Endothelial cell of umbilical vein (primary cell): ENCODE measurements at regions not wholly inside any gene's neighbourhood (a gene's known extent, or its start where the extent isn't known, plus 50 kb on each side); places are given as distances from the start of the nearest gene placed in this dataset.
"Not testable (repeated sequence)": the region's sequence is repeated elsewhere in the genome, so short reads cannot be mapped to it uniquely, and the experiment has no call there.

ENCODE experiments used
- BruUV-seq: library from RNA; stranded (reverse); fragments of 400-500 nt; replicated peaks from 2 replicates; lab custom pipeline; 2021; lab: Mats Ljungman, UMichigan
- CTCF ChIA-PET: fragments of 300-600, 350-600 bp; sonication (Branson Sonifier 250); formaldehyde crosslinking; loops from one replicate; lab custom pipeline; 2021; ENCODE audit warnings: antibody characterized with exemption, inconsistent platforms; lab: Charles Lee
- POLR2A ChIA-PET: fragments of 300-600, 350-600 bp; sonication (Branson Sonifier 250); formaldehyde crosslinking; loops from one replicate; lab custom pipeline; 2021; ENCODE audit warnings: antibody characterized with exemption, inconsistent platforms; lab: Charles Lee
- DNase-seq: peaks from one replicate; pipeline ENCODE4 v3.0.0-alpha.2; 2011; ENCODE audit warnings: low read depth, low spot score
- FAIRE-seq: peaks from 2 replicates; lab custom pipeline; 2011; peaks lifted over from hg19 to GRCh38; lab: Jason Lieb, UNC
- H2AFZ ChIP-seq: 2 replicates; pipeline ENCODE4 v1.6.0; 2012; ENCODE audit warnings: low read depth, low read length, control low read depth, inconsistent platforms
- H3K27ac ChIP-seq: 2 replicates; pipeline ENCODE4 v1.5.1; 2011; ENCODE audit warnings: low read depth, mild to moderate bottlenecking, control low read depth, low read length, moderate library complexity; ENCODE audit not compliant: insufficient read depth
- H3K27me3 ChIP-seq, 2 experiments: 2 replicates each; pipeline versions ENCODE4 v1.6.0 to v1.6.1; 2011; ENCODE audit warnings: low read length in 2 of 2, mixed read lengths in 1 of 2; ENCODE audit not compliant: control insufficient read depth in 2 of 2, insufficient read depth in 2 of 2
- H3K36me3 ChIP-seq, 2 experiments: 2 replicates in 1 of 2; 3 replicates in 1 of 2; pipeline ENCODE4 v1.5.1; 2011; ENCODE audit warnings: low read length in 2 of 2, mild to moderate bottlenecking in 1 of 2, moderate library complexity in 1 of 2; ENCODE audit not compliant: control insufficient read depth in 2 of 2, insufficient read depth in 2 of 2; ENCODE audit errors: extremely low read depth in 1 of 2
- H3K4me1 ChIP-seq: 3 replicates; pipeline ENCODE4 v1.5.1; 2011; ENCODE audit warnings: mild to moderate bottlenecking, low read length; ENCODE audit not compliant: control insufficient read depth, insufficient read depth; ENCODE audit errors: extremely low read depth
- H3K4me2 ChIP-seq: 2 replicates; pipeline ENCODE4 v1.6.1; 2011; ENCODE audit warnings: low read length, control low read depth, mixed read lengths; ENCODE audit not compliant: insufficient read depth
- H3K4me3 ChIP-seq, 3 experiments: fragments of 200-600 bp in 1 of 3; sonication (generic), shearing (Covaris generic) in 1 of 3; replicated peaks in 1 of 3; 2 replicates each; pipeline ENCODE4 v1.5.1; 2011 to 2016; ENCODE audit warnings: control low read depth in 3 of 3, low read length in 3 of 3, mild to moderate bottlenecking in 2 of 3, inconsistent platforms in 1 of 3, low read depth in 1 of 3, moderate library complexity in 1 of 3; ENCODE audit not compliant: insufficient read depth in 1 of 3
- H3K79me2 ChIP-seq: 2 replicates; pipeline ENCODE4 v1.6.0; 2012; ENCODE audit warnings: low read length, inconsistent platforms; ENCODE audit not compliant: control insufficient read depth, insufficient read depth
- H3K9ac ChIP-seq: replicated peaks from 2 replicates; pipeline ENCODE3; 2011; ENCODE audit warnings: low read length, control low read depth; ENCODE audit not compliant: insufficient read depth; ENCODE audit errors: extremely low read depth
- H3K9me1 ChIP-seq: replicated peaks from 3 replicates; pipeline ENCODE4 v1.6.0; 2011; ENCODE audit warnings: mild to moderate bottlenecking, low read length; ENCODE audit not compliant: control insufficient read depth, insufficient read depth; ENCODE audit errors: extremely low read depth
- H3K9me3 ChIP-seq: replicated peaks from 2 replicates; pipeline ENCODE4 v1.5.1; 2012; ENCODE audit warnings: low read length, inconsistent platforms; ENCODE audit not compliant: control insufficient read depth, insufficient read depth
- H4K20me1 ChIP-seq: replicated peaks from 2 replicates; pipeline ENCODE3; 2011; ENCODE audit warnings: mild to moderate bottlenecking, low read length; ENCODE audit not compliant: control insufficient read depth, insufficient read depth; ENCODE audit errors: extremely low read depth
- FOS ChIP-seq: IDR thresholded peaks from 2 replicates; pipeline ENCODE4 v1.6.1; 2011; ENCODE audit warnings: mild to moderate bottlenecking, low read length, moderate library complexity, borderline replicate concordance; ENCODE audit not compliant: insufficient read depth
- GATA2 ChIP-seq: IDR thresholded peaks from 2 replicates; pipeline ENCODE4 v1.7.0; 2011; ENCODE audit warnings: low read depth, mild to moderate bottlenecking, moderate library complexity, mixed read lengths, low read length; ENCODE audit not compliant: insufficient read length, insufficient read depth
- JUN ChIP-seq: IDR thresholded peaks from 2 replicates; pipeline ENCODE4 v1.6.1; 2011; ENCODE audit warnings: borderline replicate concordance, low read depth; ENCODE audit not compliant: insufficient read length, insufficient read depth
- MYC ChIP-seq: IDR thresholded peaks from one replicate; pipeline ENCODE4 v1.6.1; 2011; ENCODE audit warnings: mild to moderate bottlenecking, low read depth, low read length
- dilution Hi-C: fragments of 300-500 bp; cut with MboI; formaldehyde crosslinking; loops from one replicate; pipeline ENCODE4 v1.15.0; 2019; ENCODE audit warnings: low sequenced_read_pairs; ENCODE audit not compliant: extremely low pct_ligation_motif_present
- intact Hi-C: fragments of 100-400 bp; cut with micrococcal nuclease; formaldehyde crosslinking; loops from one replicate; pipeline ENCODE4 v1.10.0; 2022
- TF ChIP-seq, protein P1 (sequence below): IDR thresholded peaks from 2 replicates; pipeline ENCODE4 v1.6.1; 2011; ENCODE audit not compliant: insufficient read depth, insufficient read length

DNA sequence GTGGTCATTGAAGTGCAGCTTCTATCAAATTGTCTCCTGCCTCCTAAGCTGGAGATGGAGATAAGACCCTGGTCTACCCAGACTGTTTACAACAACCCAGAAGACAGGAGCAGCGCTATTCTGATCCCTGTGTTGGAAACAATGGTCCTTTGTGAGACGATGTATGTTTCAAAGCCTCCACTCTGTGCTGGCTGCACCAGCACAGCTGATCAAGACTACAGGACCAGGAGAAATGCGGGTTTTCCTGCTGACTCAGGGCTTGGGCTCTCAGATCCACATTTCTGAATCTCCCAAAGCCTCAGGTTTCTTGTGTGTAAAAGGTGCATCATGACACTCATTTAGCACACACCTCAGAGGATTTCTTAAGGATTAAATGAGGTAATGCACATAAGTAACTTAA lies 92.0 kb downstream of the POU3F3 start:
- FAIRE-seq (no peak), DNase-seq (no peak)
- POLR2A ChIA-PET, result no interaction called here
- dilution Hi-C loops, result no loop called here
- H4K20me1 ChIP-seq, result no peaks in the 10 kb centered on the region
- no peak overlapping the region for H3K4me2 ChIP-seq
- BruUV-seq, result no TSS peak
- no peaks in the 10 kb centered on the region for H3K79me2 ChIP-seq
- no peak overlapping the region for H3K27ac ChIP-seq
- no peaks in the 10 kb centered on the region for H3K36me3 ChIP-seq
- H3K9ac ChIP-seq, result no peak overlapping the region
- H2AFZ ChIP-seq, result no peak overlapping the region
- CTCF ChIA-PET, result interaction anchor here (0.5 kb wide), 1 partner anchor 1590 kb away, joined by 4 read pairs; no protein-coding TSS in a partner anchor
- no peak overlapping the region for H3K4me3 ChIP-seq
- H3K4me1 ChIP-seq, result no peaks in the 10 kb centered on the region
- H3K27me3 ChIP-seq, result no peaks in the 10 kb centered on the region
- no peaks in the 10 kb centered on the region for H3K9me1 ChIP-seq
- TF ChIP-seq FOS (no peak), JUN (no peak), MYC (no peak), GATA2 (no peak)
- TF ChIP-seq, protein P1, sequence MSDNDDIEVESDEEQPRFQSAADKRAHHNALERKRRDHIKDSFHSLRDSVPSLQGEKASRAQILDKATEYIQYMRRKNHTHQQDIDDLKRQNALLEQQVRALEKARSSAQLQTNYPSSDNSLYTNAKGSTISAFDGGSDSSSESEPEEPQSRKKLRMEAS, result no peak
- no peaks in the 10 kb centered on the region for H3K9me3 ChIP-seq
- intact Hi-C loops, result no loop called here

GRCh38 chr2:104947456-104947855 lies 90.4 kb upstream of the MRPS9 start:
- H3K4me2 ChIP-seq, H3K9me1 ChIP-seq, H3K79me2 ChIP-seq, H2AFZ ChIP-seq, POLR2A ChIA-PET, H3K4me1 ChIP-seq, H3K9ac ChIP-seq, BruUV-seq, H3K27ac ChIP-seq, CTCF ChIA-PET, H4K20me1 ChIP-seq, intact Hi-C loops, H3K27me3 ChIP-seq, H3K9me3 ChIP-seq, DNase-seq, H3K36me3 ChIP-seq, FAIRE-seq, H3K4me3 ChIP-seq, dilution Hi-C loops: not testable (repeated sequence)
